ENCODE measurements at regions not wholly inside any gene's neighbourhood (a gene's known extent, or its start where the extent isn't known, plus 50 kb on each side); places are given as distances from the start of the nearest gene placed in this dataset.

GRCh38 chr9:38201844-38202243 lies 132.8 kb upstream of the SHB start:
- TF ChIP-seq, protein P1, sequence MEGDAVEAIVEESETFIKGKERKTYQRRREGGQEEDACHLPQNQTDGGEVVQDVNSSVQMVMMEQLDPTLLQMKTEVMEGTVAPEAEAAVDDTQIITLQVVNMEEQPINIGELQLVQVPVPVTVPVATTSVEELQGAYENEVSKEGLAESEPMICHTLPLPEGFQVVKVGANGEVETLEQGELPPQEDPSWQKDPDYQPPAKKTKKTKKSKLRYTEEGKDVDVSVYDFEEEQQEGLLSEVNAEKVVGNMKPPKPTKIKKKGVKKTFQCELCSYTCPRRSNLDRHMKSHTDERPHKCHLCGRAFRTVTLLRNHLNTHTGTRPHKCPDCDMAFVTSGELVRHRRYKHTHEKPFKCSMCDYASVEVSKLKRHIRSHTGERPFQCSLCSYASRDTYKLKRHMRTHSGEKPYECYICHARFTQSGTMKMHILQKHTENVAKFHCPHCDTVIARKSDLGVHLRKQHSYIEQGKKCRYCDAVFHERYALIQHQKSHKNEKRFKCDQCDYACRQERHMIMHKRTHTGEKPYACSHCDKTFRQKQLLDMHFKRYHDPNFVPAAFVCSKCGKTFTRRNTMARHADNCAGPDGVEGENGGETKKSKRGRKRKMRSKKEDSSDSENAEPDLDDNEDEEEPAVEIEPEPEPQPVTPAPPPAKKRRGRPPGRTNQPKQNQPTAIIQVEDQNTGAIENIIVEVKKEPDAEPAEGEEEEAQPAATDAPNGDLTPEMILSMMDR (IDR thresholded peaks at IDR 0.05; ENCODE audit: unreplicated experiment): no peak
- H3K4me3 Mint-ChIP-seq (ENCODE audit: unreplicated experiment): no peak overlapping the region
- peaks cover 21% of the 10 kb centered on the region for H3K4me1 Mint-ChIP-seq (ENCODE audit: unreplicated experiment)
- H3K9me3 Mint-ChIP-seq (ENCODE audit: unreplicated experiment): no peaks in the 10 kb centered on the region
- no peak overlapping the region for H3K27ac Mint-ChIP-seq (ENCODE audit: unreplicated experiment)
- H3K36me3 Mint-ChIP-seq (ENCODE audit: low read depth, unreplicated experiment): no peaks in the 10 kb centered on the region
- peaks cover 12% of the 10 kb centered on the region for H3K27me3 Mint-ChIP-seq (ENCODE audit: unreplicated experiment)
- DNase-seq (ENCODE audit: low spot score): no peak

GRCh38 chr9:38200431-38200830 lies 131.4 kb upstream of the SHB start:
- Mint-ChIP-seq H3K36me3 (ENCODE audit: low read depth, unreplicated experiment) (no peaks in the 10 kb centered on the region), H3K9me3 (ENCODE audit: unreplicated experiment) (no peaks in the 10 kb centered on the region), H3K27me3 (ENCODE audit: unreplicated experiment) (peaks cover 12% of the 10 kb centered on the region), H3K4me1 (ENCODE audit: unreplicated experiment) (peaks cover 24% of the 10 kb centered on the region), H3K4me3 (ENCODE audit: unreplicated experiment) (no peak overlapping the region), H3K27ac (ENCODE audit: unreplicated experiment) (no peak overlapping the region)
- no peak for DNase-seq (ENCODE audit: low spot score)
- TF ChIP-seq, protein P1 (IDR thresholded peaks at IDR 0.05; ENCODE audit: unreplicated experiment): no peak

GRCh38 chr9:38198140-38198539 lies 129.1 kb upstream of the SHB start:
- H3K9me3 Mint-ChIP-seq (ENCODE audit: unreplicated experiment): no peaks in the 10 kb centered on the region
- H3K36me3 Mint-ChIP-seq (ENCODE audit: low read depth, unreplicated experiment): no peaks in the 10 kb centered on the region
- no peak overlapping the region for H3K27ac Mint-ChIP-seq (ENCODE audit: unreplicated experiment)
- TF ChIP-seq, protein P1 (IDR thresholded peaks at IDR 0.05; ENCODE audit: unreplicated experiment): no peak
- peaks cover 11% of the 10 kb centered on the region for H3K4me1 Mint-ChIP-seq (ENCODE audit: unreplicated experiment)
- H3K4me3 Mint-ChIP-seq (ENCODE audit: unreplicated experiment): no peak overlapping the region
- H3K27me3 Mint-ChIP-seq (ENCODE audit: unreplicated experiment): peaks cover 5% of the 10 kb centered on the region
- DNase-seq (ENCODE audit: low spot score): no peak

DNA sequence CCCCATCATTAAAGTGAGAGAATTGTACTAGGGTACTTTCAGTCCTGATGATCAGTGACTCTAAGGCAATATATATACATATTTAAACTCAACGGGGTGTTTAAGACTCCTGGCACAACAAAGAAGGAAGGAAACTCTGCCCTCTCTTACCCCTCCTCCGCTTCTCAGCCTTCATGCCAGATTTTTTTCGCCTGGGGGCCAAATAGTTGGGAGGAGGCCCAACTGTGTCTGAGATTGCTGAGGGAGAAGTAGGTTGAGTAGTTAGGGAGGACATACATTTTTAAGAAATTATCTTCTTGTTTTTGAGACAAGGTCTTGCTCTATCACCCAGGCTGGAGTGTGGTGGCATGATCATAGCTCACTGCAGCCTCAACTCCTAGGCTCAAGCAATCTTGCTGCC lies 127.7 kb upstream of the SHB start:
- H3K36me3 Mint-ChIP-seq (ENCODE audit: low read depth, unreplicated experiment): no peaks in the 10 kb centered on the region
- peaks cover 3% of the 10 kb centered on the region for H3K4me1 Mint-ChIP-seq (ENCODE audit: unreplicated experiment)
- DNase-seq (ENCODE audit: low spot score): no peak
- TF ChIP-seq, protein P1 (IDR thresholded peaks at IDR 0.05; ENCODE audit: unreplicated experiment): no peak
- H3K9me3 Mint-ChIP-seq (ENCODE audit: unreplicated experiment): no peaks in the 10 kb centered on the region
- no peak overlapping the region for H3K27ac Mint-ChIP-seq (ENCODE audit: unreplicated experiment)
- no peak overlapping the region for H3K4me3 Mint-ChIP-seq (ENCODE audit: unreplicated experiment)
- peaks cover 5% of the 10 kb centered on the region for H3K27me3 Mint-ChIP-seq (ENCODE audit: unreplicated experiment)

GRCh38 chr9:38195737-38196161 lies 126.7 kb upstream of the SHB start:
- Mint-ChIP-seq H3K9me3 (ENCODE audit: unreplicated experiment) (no peaks in the 10 kb centered on the region), H3K27me3 (ENCODE audit: unreplicated experiment) (peaks cover 2% of the 10 kb centered on the region)
- TF ChIP-seq, protein P1 (IDR thresholded peaks at IDR 0.05; ENCODE audit: unreplicated experiment): no peak

More at GRCh38 chr9:38195737-38196161, 126.7 kb upstream of the SHB start:
- H3K36me3 Mint-ChIP-seq (ENCODE audit: low read depth, unreplicated experiment): no peaks in the 10 kb centered on the region
- no peak overlapping the region for H3K4me3 Mint-ChIP-seq (ENCODE audit: unreplicated experiment)
- no peak for DNase-seq (ENCODE audit: low spot score)
- no peak overlapping the region for H3K27ac Mint-ChIP-seq (ENCODE audit: unreplicated experiment)
- H3K4me1 Mint-ChIP-seq (ENCODE audit: unreplicated experiment): peaks cover 3% of the 10 kb centered on the region
